Muscle layer of duodenum (tissue), 2 donors: ENCODE measurements at regions not wholly inside any gene's neighbourhood (a gene's known extent, or its start where the extent isn't known, plus 50 kb on each side); places are given as distances from the start of the nearest gene placed in this dataset.
"Not testable (repeated sequence)": the region's sequence is repeated elsewhere in the genome, so short reads cannot be mapped to it uniquely, and the experiment has no call there.

Source experiments
- H3K27ac ChIP-seq: one replicate; pipeline ENCODE4 v1.7.0; 2013; ENCODE audit warnings: mild to moderate bottlenecking, low read length
- H3K27me3 ChIP-seq: one replicate; pipeline ENCODE4 v1.7.0; 2013; ENCODE audit warnings: low read depth, mild to moderate bottlenecking, control low read depth, low read length
- H3K36me3 ChIP-seq, 2 donors: one replicate each; pipeline ENCODE4 v1.7.0; 2013; ENCODE audit warnings: low read length in 2 of 2, control low read depth in 1 of 2, mild to moderate bottlenecking in 1 of 2; ENCODE audit not compliant: insufficient read depth in 2 of 2, control insufficient read depth in 1 of 2
- H3K4me1 ChIP-seq, 2 donors: one replicate each; pipeline ENCODE4 v1.7.0; 2013; ENCODE audit warnings: low read length in 2 of 2, mild to moderate bottlenecking in 2 of 2, control low read depth in 1 of 2, moderate library complexity in 1 of 2; ENCODE audit not compliant: insufficient read depth in 2 of 2, control insufficient read depth in 1 of 2
- H3K4me3 ChIP-seq, 2 donors: one replicate each; pipeline ENCODE4 v1.7.0; 2013; ENCODE audit warnings: low read length in 2 of 2, low read depth in 1 of 2, mild to moderate bottlenecking in 1 of 2
- H3K9me3 ChIP-seq, 2 donors: one replicate each; pipeline ENCODE4 v1.7.0; 2013; ENCODE audit warnings: low read length in 2 of 2, control low read depth in 1 of 2, mild to moderate bottlenecking in 1 of 2; ENCODE audit not compliant: control insufficient read depth in 1 of 2
- donor health status: healthy.

DNA sequence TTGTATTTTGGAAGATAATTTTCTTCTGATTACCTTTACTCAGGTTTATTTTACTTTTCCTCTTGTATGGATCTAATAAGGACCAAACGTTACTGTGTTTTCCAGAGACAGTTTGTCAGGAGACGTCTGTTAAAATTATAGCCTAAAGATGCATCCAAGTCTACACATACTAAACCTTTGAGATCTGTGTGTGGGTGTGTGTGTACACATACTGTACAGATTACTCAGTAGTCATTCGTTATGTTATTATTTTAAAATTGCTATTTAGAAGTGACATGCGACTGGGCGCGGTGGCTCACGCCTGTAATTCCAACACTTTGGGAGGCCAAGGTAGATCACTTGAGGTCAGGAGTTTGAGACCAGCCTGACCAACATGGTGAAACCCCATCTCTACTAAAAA is 51.6 kb upstream of the CNTLN start:
- Histone ChIP-seq H3K4me1 (no peaks in the 10 kb centered on the region), H3K9me3 (no peaks in the 10 kb centered on the region), H3K27ac (no peak overlapping the region), H3K4me3 (no peak overlapping the region), H3K27me3 (no peaks in the 10 kb centered on the region), H3K36me3 (no peaks in the 10 kb centered on the region)

DNA sequence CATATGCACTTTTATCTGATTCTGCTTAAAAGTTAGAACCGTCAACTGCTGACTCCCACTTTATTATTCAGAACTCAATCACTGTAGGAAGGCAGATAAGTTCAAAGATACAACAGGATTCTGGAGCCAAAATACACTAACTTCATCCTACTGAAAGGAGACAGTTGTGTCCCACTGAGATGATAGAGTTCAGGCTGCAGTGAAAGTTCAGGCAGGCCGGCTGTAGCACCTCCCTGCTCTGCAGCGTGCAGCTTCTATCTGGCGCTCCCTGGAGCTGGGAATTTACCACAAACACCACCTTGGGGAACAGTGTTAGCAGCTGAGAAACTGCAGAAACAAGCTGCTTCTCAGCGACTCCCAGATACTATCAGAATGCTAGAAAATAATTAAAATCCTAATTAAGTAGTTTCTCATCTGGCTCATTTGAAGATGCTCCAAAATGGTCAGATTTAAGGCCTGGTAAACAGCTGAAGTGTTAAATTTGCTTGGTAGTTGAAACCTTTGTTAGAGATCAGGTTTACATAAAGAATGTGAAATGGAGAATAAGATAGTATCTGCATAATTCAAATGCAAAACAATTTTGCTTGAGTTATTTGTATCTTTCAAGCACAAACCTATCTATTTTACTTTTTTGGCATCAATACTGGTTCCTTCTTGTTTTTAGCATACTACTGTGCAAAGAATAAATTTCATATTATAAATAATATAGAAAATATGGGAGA is 52.3 kb upstream of the CNTLN start:
- H3K9me3 ChIP-seq = no peaks in the 10 kb centered on the region
- H3K27ac ChIP-seq = no peak overlapping the region
- H3K4me1 ChIP-seq = no peaks in the 10 kb centered on the region
- no peaks in the 10 kb centered on the region for H3K36me3 ChIP-seq
- H3K4me3 ChIP-seq = no peak overlapping the region
- H3K27me3 ChIP-seq = no peaks in the 10 kb centered on the region

DNA sequence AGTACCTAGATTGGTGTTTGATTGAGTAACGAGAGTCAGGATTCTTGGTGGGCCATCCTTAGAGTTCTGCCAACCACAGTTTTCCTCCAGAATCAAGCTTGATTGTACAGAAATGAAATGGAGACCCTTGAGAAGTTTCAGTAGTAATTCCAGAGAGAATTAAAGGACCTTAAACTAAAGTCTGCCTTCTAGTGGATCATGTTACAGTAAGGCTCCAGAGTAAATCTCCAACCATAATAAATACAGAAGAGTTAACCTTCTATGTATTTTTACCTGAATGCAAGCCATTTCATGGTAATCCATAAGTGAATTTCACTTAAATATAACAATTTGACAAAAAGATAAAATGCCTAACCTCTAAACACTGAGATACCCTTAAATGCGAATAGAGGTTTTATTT is 53.0 kb upstream of the CNTLN start:
- H3K9me3 ChIP-seq = no peaks in the 10 kb centered on the region
- no peak overlapping the region for H3K4me3 ChIP-seq
- H3K4me1 ChIP-seq = no peaks in the 10 kb centered on the region
- no peak overlapping the region for H3K27ac ChIP-seq
- H3K36me3 ChIP-seq = no peaks in the 10 kb centered on the region
- H3K27me3 ChIP-seq = no peaks in the 10 kb centered on the region

DNA sequence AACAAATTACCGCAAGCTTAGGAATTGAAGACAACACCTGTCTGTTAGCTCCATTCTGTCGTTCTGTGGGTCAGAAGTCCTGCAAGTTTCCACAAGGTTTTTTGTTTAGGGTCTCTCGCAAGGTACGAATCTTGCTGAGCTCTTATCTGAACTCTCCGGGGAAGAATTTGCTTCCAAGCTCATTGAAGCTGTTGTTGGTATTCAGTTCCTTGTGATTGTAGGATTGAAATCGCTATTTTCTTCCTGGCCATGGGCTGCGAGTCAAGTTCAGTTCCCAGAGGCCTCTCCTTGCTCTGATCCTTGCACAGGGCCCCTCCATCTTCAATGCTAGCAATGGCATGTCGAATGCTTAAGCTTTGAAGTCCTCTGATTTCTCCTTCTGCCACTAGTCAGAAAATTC is 53.5 kb upstream of the CNTLN start:
- no peak overlapping the region for H3K27ac ChIP-seq
- no peaks in the 10 kb centered on the region for H3K9me3 ChIP-seq
- H3K27me3 ChIP-seq = no peaks in the 10 kb centered on the region
- no peaks in the 10 kb centered on the region for H3K4me1 ChIP-seq
- H3K36me3 ChIP-seq = no peaks in the 10 kb centered on the region
- H3K4me3 ChIP-seq = no peak overlapping the region

DNA sequence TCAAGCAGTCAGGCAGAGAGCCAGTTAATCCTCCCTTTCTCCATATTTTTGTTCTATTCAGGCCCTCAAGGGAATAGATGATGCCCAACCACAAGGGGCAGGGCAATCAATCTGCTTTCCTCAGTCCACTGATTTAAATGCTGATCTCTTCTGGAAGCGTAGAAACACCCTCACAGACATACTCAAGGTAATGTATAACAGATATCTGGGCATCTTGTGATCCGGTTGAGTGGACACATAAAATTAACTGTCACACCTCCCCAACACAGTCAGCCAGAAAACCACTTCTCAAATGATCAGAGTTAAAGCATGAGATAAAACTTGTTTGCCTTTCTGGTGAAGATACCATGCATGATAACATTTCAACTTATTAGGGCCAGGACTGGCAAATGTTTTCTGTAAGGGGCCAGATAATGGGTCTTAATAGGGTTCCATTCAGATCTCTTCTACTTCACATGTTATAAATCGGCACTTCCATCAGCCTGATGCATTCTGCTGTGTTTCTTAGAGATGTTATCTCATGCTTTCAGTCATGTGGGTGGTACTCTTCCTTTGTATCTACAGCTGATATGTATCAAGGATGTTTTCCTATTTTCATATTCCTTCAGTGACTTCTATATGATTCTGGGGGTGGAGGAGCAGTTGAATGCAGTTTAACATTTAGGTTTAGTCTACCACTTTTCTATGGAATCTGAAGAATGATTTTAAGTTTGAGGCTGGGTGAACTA is 58.9 kb upstream of the CNTLN start:
- no peaks in the 10 kb centered on the region for H3K9me3 ChIP-seq

DNA sequence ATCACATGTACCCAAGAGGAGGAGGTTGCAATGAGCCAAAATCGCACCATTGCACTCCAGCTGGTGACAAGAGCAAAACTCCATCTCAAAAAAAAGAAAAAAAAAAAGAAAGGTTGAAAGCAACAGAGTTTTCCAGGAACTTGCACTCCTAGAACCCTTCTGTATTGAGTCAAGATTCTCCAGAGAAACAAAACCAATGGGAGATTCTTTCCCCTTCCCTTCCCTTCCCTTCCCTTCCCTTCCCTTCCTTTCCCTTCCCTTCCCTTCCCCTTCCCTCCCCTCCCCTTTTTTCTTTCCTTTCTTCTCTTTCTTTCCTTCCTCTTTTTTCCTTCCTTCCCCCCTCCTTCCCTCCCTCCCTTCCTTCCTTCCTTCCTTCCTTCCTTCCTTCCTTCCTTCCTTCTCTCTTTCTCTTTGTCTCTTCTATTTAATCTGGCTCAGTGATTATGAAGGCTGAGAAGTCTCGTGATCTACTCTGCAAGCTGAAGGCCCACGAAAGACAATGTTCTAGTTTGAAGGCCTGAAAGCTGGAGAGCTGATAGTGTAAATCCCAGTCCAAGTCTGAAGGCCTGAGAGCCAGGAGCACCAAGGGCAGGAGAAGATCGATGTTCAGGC is 59.6 kb upstream of the CNTLN start:
- Histone ChIP-seq H3K4me3 (no peak overlapping the region), H3K36me3 (no peaks in the 10 kb centered on the region), H3K4me1 (no peaks in the 10 kb centered on the region), H3K27me3 (no peaks in the 10 kb centered on the region), H3K27ac (no peak overlapping the region), H3K9me3 (no peaks in the 10 kb centered on the region)

More for the DNA sequence above, 58.9 kb upstream of the CNTLN start:
- no peaks in the 10 kb centered on the region for H3K27me3 ChIP-seq
- no peak overlapping the region for H3K4me3 ChIP-seq
- H3K4me1 ChIP-seq = no peaks in the 10 kb centered on the region
- no peak overlapping the region for H3K27ac ChIP-seq
- no peaks in the 10 kb centered on the region for H3K36me3 ChIP-seq

DNA sequence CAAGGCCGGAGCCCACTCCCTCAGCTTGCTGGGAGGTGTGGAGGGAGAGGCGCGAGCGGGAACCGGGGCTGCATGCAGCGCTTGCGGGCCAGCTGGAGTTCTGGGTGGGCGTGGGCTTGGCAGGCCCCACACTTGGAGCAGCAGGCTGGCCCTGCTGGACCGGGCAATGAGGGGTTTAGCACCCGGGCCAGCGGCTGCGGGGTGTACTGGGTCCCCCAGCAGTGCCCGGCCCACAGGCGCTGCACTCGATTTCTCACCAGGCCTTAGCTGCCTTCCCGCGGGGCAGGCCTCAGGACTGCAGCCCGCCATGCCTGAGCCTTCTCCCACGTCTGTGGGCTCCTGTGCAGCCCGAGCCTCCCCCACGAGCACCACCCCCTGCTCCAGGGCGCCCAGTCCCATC is 62.3 kb upstream of the CNTLN start:
- H3K4me1 ChIP-seq = not testable (repeated sequence)

DNA sequence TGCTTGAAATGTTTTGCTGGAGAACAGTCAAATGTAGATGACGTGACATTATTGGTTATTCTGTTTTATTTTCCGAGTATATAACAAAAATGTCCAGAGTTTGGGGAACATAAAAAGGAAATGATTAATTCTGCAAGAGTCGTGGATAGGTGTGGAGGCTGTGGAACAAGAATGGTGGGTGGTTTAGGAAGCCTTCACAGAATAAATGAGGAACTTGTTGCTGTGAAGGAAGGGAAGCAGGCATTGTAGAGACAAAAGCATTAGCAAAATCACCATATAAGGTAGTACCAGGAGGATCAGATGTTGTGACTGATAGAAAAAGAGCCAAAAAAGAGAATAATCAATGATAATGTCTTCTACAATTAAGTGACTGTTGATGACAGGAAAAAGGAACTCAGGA is 66.2 kb upstream of the CNTLN start:
- no peaks in the 10 kb centered on the region for H3K36me3 ChIP-seq
- no peak overlapping the region for H3K4me3 ChIP-seq
- no peaks in the 10 kb centered on the region for H3K4me1 ChIP-seq
- H3K27ac ChIP-seq = no peak overlapping the region
- H3K9me3 ChIP-seq = no peaks in the 10 kb centered on the region
- no peaks in the 10 kb centered on the region for H3K27me3 ChIP-seq

More for the DNA sequence above, 62.3 kb upstream of the CNTLN start:
- not testable (repeated sequence) for H3K27ac ChIP-seq, H3K27me3 ChIP-seq, H3K9me3 ChIP-seq, H3K4me3 ChIP-seq, H3K36me3 ChIP-seq

DNA sequence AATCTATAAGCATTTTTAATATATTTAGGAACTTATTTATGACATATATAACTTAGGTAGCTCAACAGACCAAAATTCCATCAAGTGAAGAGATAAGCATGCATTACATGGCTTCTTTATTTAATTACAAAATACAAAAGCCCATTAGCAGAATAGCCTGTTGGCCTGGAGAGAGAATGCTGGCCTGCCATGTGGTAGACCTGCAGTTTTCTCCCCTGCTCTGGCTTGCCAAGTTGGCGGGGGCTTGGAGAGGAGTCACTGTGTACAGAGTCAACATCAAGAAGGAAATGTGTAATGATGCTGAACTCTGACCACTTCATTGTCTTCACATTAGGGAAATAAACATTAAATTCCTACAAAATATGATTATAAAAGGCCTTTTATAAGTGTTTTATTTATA is 69.8 kb upstream of the CNTLN start:
- no peak overlapping the region for H3K27ac ChIP-seq
- H3K9me3 ChIP-seq = no peaks in the 10 kb centered on the region
- no peak overlapping the region for H3K4me3 ChIP-seq
- no peaks in the 10 kb centered on the region for H3K36me3 ChIP-seq
- no peaks in the 10 kb centered on the region for H3K27me3 ChIP-seq
- no peaks in the 10 kb centered on the region for H3K4me1 ChIP-seq

DNA sequence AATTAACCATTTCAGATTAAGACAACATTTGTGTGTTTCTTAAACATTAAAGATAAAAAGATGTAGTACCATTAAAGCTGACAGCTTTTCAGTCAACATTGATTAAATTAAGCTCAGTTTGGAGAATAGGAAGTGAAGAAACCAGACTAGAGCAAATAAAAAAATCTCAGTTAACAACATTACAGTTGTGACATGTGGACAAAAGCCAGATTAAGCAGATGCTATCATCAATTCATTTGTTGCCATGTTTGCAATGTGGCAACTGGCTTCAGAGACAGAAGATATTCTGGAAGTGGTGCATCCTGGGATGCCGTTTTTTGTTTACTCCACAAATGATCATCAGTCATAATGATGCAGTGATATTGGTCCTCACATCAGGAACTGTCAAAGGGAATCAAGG is 70.3 kb upstream of the CNTLN start:
- Histone ChIP-seq H3K4me1 (no peaks in the 10 kb centered on the region), H3K36me3 (no peaks in the 10 kb centered on the region), H3K27me3 (no peaks in the 10 kb centered on the region)

DNA sequence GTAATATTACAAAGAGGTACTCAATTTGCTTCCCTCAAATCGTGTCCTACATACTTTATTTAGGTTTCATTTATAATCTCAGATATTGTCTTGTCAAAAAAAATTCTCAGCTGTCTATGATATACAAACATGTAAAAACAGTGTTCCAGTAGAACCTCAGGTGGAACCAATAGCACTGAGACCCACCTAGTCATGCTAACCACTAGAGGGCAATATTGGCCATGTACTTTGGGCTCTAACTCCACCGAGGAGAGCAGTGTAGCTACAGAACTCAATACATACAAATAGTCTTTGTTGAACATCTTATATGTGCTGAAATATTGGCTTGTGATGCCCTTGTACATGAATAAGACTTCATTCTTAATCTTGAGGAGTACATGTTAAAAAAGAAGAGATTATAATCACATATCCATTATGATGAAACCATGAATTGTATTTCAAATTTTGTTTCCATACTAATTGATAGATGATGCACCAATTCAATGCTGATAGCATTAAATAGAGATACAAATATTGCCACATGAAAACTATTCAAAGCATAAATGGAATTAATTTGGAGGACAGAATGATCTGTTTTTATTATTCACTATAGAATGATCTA is 71.2 kb upstream of the CNTLN start:
- no peaks in the 10 kb centered on the region for H3K36me3 ChIP-seq
- no peak overlapping the region for H3K4me3 ChIP-seq
- H3K27ac ChIP-seq = no peak overlapping the region
- no peaks in the 10 kb centered on the region for H3K9me3 ChIP-seq
- H3K27me3 ChIP-seq = no peaks in the 10 kb centered on the region
- no peaks in the 10 kb centered on the region for H3K4me1 ChIP-seq

More for the DNA sequence above, 70.3 kb upstream of the CNTLN start:
- H3K27ac ChIP-seq = no peak overlapping the region
- no peaks in the 10 kb centered on the region for H3K9me3 ChIP-seq
- no peak overlapping the region for H3K4me3 ChIP-seq
